ENCODE measurements at regions not wholly inside any gene's neighbourhood (a gene's known extent, or its start where the extent isn't known, plus 50 kb on each side); places are given as distances from the start of the nearest gene placed in this dataset.

DNA sequence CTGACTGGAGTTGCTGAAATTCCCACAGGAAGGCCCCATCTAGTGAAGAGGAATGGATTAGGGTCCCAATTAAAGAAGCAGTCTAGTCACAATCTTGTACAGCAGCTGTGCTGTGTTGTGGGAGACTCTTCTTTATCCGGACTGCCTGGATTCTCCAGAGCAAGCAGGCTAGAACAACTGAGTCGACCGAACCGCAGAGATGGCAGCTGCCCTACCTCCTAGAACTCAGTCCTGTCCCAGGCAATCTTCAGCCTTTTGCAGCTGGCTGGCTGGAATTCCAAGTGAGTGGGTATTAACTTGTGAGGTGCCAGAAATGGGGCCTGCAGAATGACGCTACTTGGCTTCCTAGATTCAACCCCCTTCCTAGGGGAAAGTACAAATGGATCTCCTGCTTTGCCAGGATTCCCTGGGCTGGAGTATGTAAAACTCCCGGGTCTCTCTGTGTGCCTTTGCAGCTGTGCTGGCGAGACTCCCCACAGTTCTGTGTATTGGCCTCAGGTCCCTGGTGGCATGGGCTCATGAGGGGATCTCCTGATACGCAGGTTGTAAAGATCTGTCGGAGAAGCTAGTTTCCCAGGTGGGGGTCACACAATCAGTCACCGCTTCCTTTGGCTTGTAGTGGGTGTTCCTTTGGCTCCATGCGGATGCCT is 1952.6 kb upstream of the LRRTM1 start:
- TF ChIP-seq REST (IDR thresholded peaks at IDR 0.05), result no peak
- TF ChIP-seq, protein P1, sequence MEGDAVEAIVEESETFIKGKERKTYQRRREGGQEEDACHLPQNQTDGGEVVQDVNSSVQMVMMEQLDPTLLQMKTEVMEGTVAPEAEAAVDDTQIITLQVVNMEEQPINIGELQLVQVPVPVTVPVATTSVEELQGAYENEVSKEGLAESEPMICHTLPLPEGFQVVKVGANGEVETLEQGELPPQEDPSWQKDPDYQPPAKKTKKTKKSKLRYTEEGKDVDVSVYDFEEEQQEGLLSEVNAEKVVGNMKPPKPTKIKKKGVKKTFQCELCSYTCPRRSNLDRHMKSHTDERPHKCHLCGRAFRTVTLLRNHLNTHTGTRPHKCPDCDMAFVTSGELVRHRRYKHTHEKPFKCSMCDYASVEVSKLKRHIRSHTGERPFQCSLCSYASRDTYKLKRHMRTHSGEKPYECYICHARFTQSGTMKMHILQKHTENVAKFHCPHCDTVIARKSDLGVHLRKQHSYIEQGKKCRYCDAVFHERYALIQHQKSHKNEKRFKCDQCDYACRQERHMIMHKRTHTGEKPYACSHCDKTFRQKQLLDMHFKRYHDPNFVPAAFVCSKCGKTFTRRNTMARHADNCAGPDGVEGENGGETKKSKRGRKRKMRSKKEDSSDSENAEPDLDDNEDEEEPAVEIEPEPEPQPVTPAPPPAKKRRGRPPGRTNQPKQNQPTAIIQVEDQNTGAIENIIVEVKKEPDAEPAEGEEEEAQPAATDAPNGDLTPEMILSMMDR (IDR thresholded peaks at IDR 0.05), result no peak
- no peak for TF ChIP-seq HDAC2 (IDR thresholded peaks at IDR 0.05)
- TF ChIP-seq, protein P2, sequence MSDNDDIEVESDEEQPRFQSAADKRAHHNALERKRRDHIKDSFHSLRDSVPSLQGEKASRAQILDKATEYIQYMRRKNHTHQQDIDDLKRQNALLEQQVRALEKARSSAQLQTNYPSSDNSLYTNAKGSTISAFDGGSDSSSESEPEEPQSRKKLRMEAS (IDR thresholded peaks at IDR 0.05), result no peak
- TF ChIP-seq, protein P3, sequence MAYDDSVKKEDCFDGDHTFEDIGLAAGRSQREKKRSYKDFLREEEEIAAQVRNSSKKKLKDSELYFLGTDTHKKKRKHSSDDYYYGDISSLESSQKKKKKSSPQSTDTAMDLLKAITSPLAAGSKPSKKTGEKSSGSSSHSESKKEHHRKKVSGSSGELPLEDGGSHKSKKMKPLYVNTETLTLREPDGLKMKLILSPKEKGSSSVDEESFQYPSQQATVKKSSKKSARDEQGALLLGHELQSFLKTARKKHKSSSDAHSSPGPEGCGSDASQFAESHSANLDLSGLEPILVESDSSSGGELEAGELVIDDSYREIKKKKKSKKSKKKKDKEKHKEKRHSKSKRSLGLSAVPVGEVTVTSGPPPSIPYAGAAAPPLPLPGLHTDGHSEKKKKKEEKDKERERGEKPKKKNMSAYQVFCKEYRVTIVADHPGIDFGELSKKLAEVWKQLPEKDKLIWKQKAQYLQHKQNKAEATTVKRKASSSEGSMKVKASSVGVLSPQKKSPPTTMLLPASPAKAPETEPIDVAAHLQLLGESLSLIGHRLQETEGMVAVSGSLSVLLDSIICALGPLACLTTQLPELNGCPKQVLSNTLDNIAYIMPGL (CRISPR knock-in tag; IDR thresholded peaks at IDR 0.05; ENCODE audit: borderline replicate concordance), result no peak
- TF ChIP-seq NPAS2 (CRISPR knock-in tag; IDR thresholded peaks at IDR 0.05; ENCODE audit: borderline replicate concordance), result no peak
